Mucosa of stomach (tissue), 1 donor: ENCODE measurements at regions not wholly inside any gene's neighbourhood (a gene's known extent, or its start where the extent isn't known, plus 50 kb on each side); places are given as distances from the start of the nearest gene placed in this dataset.

ENCODE experiments used
- H3K27me3 ChIP-seq: one replicate; pipeline ENCODE4 v1.7.0; 2013; ENCODE audit warnings: mild to moderate bottlenecking, low read length; ENCODE audit not compliant: control insufficient read depth, insufficient read depth
- H3K36me3 ChIP-seq: one replicate; pipeline ENCODE4 v1.7.0; 2013; ENCODE audit warnings: low read length; ENCODE audit not compliant: control insufficient read depth, insufficient read depth
- H3K4me1 ChIP-seq: one replicate; pipeline ENCODE4 v1.7.0; 2013; ENCODE audit warnings: mild to moderate bottlenecking, low read length; ENCODE audit not compliant: control insufficient read depth, insufficient read depth
- H3K4me3 ChIP-seq: one replicate; pipeline ENCODE4 v1.7.0; 2013; ENCODE audit warnings: low read length
- H3K9ac ChIP-seq: one replicate; pipeline ENCODE4 v1.7.0; 2013; ENCODE audit warnings: mild to moderate bottlenecking, low read length, moderate library complexity
- H3K9me3 ChIP-seq: one replicate; pipeline ENCODE4 v1.7.0; 2013; ENCODE audit warnings: mild to moderate bottlenecking, low read length, moderate library complexity; ENCODE audit not compliant: control insufficient read depth
- donor health status: Pancreatic carcinoma.

GRCh38 chrX:40506201-40506985 is 74.4 kb upstream of the ATP6AP2 start:
- Histone ChIP-seq H3K27me3 (no peaks in the 10 kb centered on the region), H3K4me3 (no peak overlapping the region), H3K4me1 (no peaks in the 10 kb centered on the region), H3K9ac (no peak overlapping the region), H3K9me3 (no peaks in the 10 kb centered on the region), H3K36me3 (no peaks in the 10 kb centered on the region)

GRCh38 chrX:40504801-40505605 is 75.8 kb upstream of the ATP6AP2 start:
- no peaks in the 10 kb centered on the region for H3K36me3 ChIP-seq
- no peaks in the 10 kb centered on the region for H3K4me1 ChIP-seq
- H3K27me3 ChIP-seq: no peaks in the 10 kb centered on the region
- H3K9ac ChIP-seq: no peak overlapping the region
- no peaks in the 10 kb centered on the region for H3K9me3 ChIP-seq
- H3K4me3 ChIP-seq: no peak overlapping the region

- Histone ChIP-seq H3K27me3 (no peaks in the 10 kb centered on the region), H3K9ac (no peak overlapping the region), H3K4me3 (no peak overlapping the region), H3K36me3 (no peaks in the 10 kb centered on the region), H3K4me1 (no peaks in the 10 kb centered on the region), H3K9me3 (no peaks in the 10 kb centered on the region)
Observed at GRCh38 chrX:40503094-40503493, 77.7 kb upstream of the ATP6AP2 start.

GRCh38 chrX:40502688-40503087 is 78.1 kb upstream of the ATP6AP2 start:
- Histone ChIP-seq H3K4me1 (no peaks in the 10 kb centered on the region), H3K4me3 (no peak overlapping the region), H3K27me3 (no peaks in the 10 kb centered on the region), H3K9me3 (no peaks in the 10 kb centered on the region), H3K36me3 (no peaks in the 10 kb centered on the region), H3K9ac (no peak overlapping the region)

GRCh38 chrX:40501164-40501855 is 79.5 kb upstream of the ATP6AP2 start:
- Histone ChIP-seq H3K4me3 (no peak overlapping the region), H3K9me3 (no peaks in the 10 kb centered on the region), H3K27me3 (no peaks in the 10 kb centered on the region), H3K9ac (no peak overlapping the region), H3K36me3 (no peaks in the 10 kb centered on the region), H3K4me1 (no peaks in the 10 kb centered on the region)

GRCh38 chrX:40496728-40497127 is 84.0 kb upstream of the ATP6AP2 start:
- H3K4me1 ChIP-seq: no peaks in the 10 kb centered on the region
- no peak overlapping the region for H3K4me3 ChIP-seq
- H3K27me3 ChIP-seq: no peaks in the 10 kb centered on the region
- no peaks in the 10 kb centered on the region for H3K36me3 ChIP-seq
- no peaks in the 10 kb centered on the region for H3K9me3 ChIP-seq
- H3K9ac ChIP-seq: no peak overlapping the region

- no peaks in the 10 kb centered on the region for H3K9me3 ChIP-seq
- no peaks in the 10 kb centered on the region for H3K27me3 ChIP-seq
- no peaks in the 10 kb centered on the region for H3K4me1 ChIP-seq
- no peak overlapping the region for H3K4me3 ChIP-seq
- H3K36me3 ChIP-seq: no peaks in the 10 kb centered on the region
- no peak overlapping the region for H3K9ac ChIP-seq
Observed at GRCh38 chrX:40495659-40496058, 85.1 kb upstream of the ATP6AP2 start.

- Histone ChIP-seq H3K9me3 (no peaks in the 10 kb centered on the region), H3K4me1 (no peaks in the 10 kb centered on the region), H3K36me3 (no peaks in the 10 kb centered on the region), H3K9ac (no peak overlapping the region), H3K27me3 (no peaks in the 10 kb centered on the region), H3K4me3 (no peak overlapping the region)
Observed at GRCh38 chrX:40494005-40494404, 86.8 kb upstream of the ATP6AP2 start.

- Histone ChIP-seq H3K27me3 (no peaks in the 10 kb centered on the region), H3K9me3 (no peaks in the 10 kb centered on the region), H3K36me3 (no peaks in the 10 kb centered on the region)
Observed at GRCh38 chrX:40488296-40488695, 92.5 kb upstream of the ATP6AP2 start.

GRCh38 chrX:40485973-40486372 is 94.8 kb upstream of the ATP6AP2 start:
- Histone ChIP-seq H3K9ac (no peak overlapping the region), H3K36me3 (no peaks in the 10 kb centered on the region)

More at GRCh38 chrX:40488296-40488695, 92.5 kb upstream of the ATP6AP2 start:
- no peaks in the 10 kb centered on the region for H3K4me1 ChIP-seq
- no peak overlapping the region for H3K9ac ChIP-seq
- no peak overlapping the region for H3K4me3 ChIP-seq

GRCh38 chrX:40485102-40485826 is 95.5 kb upstream of the ATP6AP2 start:
- H3K36me3 ChIP-seq: no peaks in the 10 kb centered on the region
- H3K27me3 ChIP-seq: no peaks in the 10 kb centered on the region
- no peaks in the 10 kb centered on the region for H3K9me3 ChIP-seq
- no peaks in the 10 kb centered on the region for H3K4me1 ChIP-seq
- H3K9ac ChIP-seq: no peak overlapping the region
- no peak overlapping the region for H3K4me3 ChIP-seq

More at GRCh38 chrX:40485973-40486372, 94.8 kb upstream of the ATP6AP2 start:
- Histone ChIP-seq H3K27me3 (no peaks in the 10 kb centered on the region), H3K9me3 (no peaks in the 10 kb centered on the region), H3K4me1 (no peaks in the 10 kb centered on the region), H3K4me3 (no peak overlapping the region)
